VCaP (cell line): ENCODE measurements at regions not wholly inside any gene's neighbourhood (a gene's known extent, or its start where the extent isn't known, plus 50 kb on each side); places are given as distances from the start of the nearest gene placed in this dataset.

Source experiments
- H3K27ac ChIP-seq: fragments of 450-650 bp; 2 replicates; pipeline ENCODE4 v1.5.1; 2017
- TF ChIP-seq, protein P1 (sequence below): fragments of 450-650 bp; conservative IDR thresholded peaks from 2 replicates; pipeline ENCODE4 v1.5.1; 2017; ENCODE audit warnings: mild to moderate bottlenecking, moderate library complexity

DNA sequence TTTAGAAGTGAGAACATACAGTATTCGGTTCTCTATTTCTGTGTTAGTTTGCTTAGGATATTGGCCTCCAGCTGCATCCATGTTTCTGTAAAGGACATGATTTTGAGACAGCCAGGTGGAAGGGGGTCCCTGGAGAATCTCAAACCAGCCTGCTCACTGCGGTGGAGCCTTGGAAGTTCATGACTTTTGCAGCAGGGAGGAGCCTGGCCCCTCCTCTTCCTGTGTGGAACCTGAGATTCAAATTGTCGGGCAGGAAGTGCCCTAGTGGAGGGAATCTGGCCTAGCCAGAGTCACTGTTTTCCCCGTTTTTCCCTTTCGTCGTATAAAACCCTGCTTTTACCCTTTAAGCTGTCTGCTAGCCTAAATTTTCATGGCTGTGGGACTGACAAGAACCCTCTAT is 762.6 kb downstream of the PCDH18 start:
- TF ChIP-seq, protein P1, sequence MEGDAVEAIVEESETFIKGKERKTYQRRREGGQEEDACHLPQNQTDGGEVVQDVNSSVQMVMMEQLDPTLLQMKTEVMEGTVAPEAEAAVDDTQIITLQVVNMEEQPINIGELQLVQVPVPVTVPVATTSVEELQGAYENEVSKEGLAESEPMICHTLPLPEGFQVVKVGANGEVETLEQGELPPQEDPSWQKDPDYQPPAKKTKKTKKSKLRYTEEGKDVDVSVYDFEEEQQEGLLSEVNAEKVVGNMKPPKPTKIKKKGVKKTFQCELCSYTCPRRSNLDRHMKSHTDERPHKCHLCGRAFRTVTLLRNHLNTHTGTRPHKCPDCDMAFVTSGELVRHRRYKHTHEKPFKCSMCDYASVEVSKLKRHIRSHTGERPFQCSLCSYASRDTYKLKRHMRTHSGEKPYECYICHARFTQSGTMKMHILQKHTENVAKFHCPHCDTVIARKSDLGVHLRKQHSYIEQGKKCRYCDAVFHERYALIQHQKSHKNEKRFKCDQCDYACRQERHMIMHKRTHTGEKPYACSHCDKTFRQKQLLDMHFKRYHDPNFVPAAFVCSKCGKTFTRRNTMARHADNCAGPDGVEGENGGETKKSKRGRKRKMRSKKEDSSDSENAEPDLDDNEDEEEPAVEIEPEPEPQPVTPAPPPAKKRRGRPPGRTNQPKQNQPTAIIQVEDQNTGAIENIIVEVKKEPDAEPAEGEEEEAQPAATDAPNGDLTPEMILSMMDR = no peak
- no peak overlapping the region for H3K27ac ChIP-seq

DNA sequence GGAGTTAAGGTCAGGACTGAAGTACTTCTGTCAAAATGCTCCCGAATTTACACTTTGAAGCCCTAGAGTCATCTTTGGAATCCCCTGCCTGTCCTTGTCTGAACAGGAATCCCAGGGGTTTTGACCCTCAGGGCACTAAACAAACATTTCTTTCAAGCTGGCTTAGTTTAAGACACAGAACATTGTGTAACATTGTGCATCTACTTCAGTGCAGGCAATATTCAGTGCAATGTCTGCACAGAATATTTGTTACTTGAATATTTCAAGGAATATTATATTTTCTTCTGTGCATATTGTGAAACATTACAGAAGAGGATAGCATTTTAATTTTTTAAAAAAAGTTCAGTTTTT is 763.4 kb downstream of the PCDH18 start:
- TF ChIP-seq, protein P1 = no peak
- no peak overlapping the region for H3K27ac ChIP-seq

DNA sequence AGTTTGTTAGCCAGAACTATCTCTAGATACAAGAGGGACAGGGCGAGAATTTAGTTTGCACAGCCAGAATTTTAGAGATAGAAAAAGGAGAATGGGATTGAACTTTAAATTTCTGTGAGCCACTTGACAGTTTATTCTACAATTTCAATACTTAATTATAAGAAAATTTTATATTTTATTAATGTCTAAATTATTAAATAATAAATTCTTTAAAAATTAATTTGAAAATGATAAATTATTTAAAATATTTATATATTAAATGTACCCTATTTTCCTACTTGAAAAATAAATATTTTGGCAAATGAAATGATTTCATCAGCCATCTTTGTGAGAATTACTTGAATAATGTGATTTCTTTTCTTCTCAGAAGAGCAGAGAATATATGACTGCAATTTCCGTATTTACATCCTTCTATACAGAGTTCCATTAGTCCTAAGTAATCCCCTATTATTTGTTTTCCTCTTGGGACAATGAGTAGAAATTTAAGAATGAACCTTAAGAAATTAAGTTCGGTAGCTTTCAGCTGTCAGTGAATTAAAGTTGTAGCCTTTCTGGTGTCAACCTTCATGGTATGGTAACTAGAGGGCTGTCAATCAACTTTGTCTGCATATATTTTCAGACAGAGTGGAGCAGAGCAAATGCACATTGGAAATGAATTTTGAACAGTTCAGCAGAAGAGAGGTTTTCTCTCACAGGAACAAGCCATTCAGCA is 763.9 kb downstream of the PCDH18 start:
- TF ChIP-seq, protein P1 = no peak
- no peak overlapping the region for H3K27ac ChIP-seq

DNA sequence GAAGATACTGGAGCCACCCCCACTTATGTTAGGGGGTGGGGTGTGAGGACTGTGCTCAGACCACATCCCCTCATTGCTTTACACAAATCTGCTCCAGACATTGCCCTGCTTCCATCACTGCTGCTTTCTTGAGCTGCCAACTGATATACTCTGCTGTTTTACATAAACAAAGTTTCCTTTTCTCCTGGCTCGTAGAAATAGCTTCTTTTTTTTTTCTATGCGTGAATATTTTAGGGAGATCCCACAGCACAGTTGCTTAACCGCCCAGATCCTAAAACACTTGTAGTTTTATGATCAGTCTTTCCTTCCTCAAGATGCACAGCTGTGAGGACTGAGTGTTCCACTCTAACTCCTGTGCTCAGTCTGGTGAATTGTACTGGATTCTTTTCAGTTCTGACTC is 768.4 kb downstream of the PCDH18 start:
- no peak overlapping the region for H3K27ac ChIP-seq
- TF ChIP-seq, protein P1 = no peak

DNA sequence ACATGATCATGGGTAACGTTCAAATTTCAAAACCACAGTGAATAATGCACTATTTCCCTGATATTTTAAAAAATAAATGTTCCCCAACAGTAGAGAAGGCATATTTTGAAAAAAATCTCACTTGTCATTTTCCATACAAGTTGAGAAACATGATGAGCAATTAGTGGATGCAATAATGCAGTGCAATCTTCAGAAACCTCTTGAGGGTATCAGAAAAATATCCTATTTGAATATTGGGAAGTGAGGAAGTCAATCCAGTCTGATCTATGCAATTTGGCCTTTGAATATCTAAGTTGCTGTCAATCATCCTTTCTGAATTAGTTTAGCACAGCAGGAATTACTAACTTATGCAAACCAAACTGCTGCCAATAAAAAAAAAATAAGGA is 776.8 kb downstream of the PCDH18 start:
- TF ChIP-seq, protein P1 = no peak

DNA sequence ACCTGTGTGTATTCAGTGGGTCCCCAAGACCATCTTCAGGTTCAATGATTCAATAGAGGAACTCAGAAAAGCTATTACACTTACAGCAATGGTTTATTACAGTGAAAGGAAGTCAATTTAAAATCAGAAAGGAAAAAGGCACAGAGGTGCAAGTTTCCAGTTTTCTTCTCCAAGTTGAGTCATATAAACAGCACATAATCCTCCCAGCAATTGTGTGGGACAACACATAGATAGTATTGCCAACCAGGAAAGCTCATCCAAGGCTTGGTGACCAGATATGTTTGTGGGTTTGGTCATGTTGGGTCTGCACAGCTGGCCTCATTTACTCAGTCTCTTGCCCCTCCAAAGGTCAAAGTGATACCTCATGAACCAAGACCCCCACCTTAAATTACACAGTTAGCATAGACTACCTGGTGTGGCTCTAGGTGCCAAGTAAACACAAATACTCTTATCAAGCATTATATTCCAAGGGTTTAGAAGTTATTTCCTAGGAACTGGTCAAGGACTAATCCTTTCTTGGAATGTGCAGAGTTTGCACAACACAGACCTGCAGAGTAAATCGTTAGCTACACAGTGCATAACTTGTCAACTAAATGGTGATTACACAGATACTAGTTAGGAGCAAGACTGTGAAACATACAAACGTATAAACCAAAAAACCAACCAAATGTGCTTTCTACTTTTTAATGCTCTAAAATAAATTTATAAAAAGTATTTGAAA is 777.3 kb downstream of the PCDH18 start:
- H3K27ac ChIP-seq = no peak overlapping the region
- TF ChIP-seq, protein P1 = no peak

More for the DNA sequence above, 776.8 kb downstream of the PCDH18 start:
- no peak overlapping the region for H3K27ac ChIP-seq

DNA sequence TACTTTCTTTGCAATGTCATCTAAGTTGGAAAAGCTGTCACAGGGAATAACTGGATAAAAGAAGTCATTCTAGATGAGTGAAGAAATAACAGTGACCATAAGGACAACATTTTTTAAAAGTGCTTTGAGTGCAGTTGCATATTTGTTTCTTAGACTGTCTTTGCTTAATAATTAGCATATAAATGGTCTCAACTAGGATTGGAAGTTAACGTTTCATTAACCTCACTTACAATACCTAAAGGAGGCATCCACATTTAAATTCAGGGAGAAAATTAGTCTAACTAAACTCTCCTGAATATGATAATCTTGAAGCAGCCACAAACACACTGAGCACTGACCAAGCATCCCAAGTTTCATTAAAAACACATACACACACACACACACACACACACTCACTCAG is 780.7 kb downstream of the PCDH18 start:
- no peak overlapping the region for H3K27ac ChIP-seq
- TF ChIP-seq, protein P1 = no peak
